ENCODE measurements at regions not wholly inside any gene's neighbourhood (a gene's known extent, or its start where the extent isn't known, plus 50 kb on each side); places are given as distances from the start of the nearest gene placed in this dataset.
"Not testable (repeated sequence)": the region's sequence is repeated elsewhere in the genome, so short reads cannot be mapped to it uniquely, and the experiment has no call there.

DNA sequence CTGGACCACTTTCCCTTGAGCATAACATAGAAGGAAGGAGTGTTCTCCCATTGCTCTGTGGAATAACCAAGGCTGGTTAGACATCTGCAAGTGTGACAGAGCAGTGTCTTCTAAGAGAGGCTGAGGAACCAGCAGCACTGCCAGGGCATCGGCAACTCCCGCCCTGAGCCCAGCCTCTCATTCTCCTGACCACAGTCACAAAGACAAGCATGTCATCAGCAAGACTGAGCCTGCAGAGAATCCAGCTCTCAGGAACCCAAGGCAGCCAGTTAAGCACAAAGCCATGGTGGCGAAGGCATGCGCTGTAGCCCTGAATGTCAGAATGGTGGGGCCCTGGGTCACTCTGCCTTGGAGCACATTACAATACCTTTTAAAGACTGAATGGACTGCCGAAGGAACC lies 253.9 kb downstream of the AGTPBP1 start:
- no peak for DNase-seq (ENCODE audit: low read depth in 2 of 2)

DNA sequence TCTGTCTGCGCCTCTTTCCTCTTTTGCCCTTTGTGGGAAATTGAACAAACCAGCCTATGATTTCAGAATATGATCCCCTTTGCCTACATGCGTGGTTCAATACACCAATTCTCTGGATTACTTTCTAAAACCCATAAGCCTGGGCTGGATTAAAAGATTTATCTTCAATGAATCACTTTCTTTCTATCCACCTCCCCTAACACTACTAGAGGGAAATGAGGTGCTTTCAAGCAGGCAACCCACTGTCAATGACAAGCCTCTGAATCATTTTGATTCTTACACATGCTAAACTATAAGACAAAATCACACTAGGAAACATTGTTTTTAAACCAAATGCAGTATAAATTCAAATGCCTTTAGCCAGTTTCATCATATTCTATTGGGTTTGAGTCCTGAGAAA lies 257.5 kb downstream of the AGTPBP1 start:
- no peak for DNase-seq (ENCODE audit: low read depth in 2 of 2)

DNA sequence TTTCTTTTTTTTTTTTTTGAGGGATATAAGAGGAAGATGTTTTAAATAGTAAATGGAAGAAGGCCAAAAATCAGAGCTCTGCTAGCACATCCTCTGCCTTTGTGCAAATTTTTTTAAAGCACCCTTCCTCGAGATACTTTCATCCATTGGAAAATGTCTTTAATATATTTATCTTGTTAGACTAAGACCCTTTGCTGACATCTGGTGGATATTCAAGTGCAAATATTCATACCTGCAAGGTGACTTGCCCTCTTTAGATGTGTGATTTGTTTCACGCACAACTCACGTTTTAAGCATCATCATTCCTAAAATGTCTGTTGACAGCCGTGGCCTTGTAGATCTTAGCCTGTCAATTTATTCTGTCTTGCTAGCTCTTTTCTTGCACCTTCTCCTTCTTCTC lies 258.5 kb downstream of the AGTPBP1 start:
- DNase-seq (ENCODE audit: low read depth in 2 of 2), result no peak

- DNase-seq (ENCODE audit: low read depth in 2 of 2), result no peak
These were observed 262.4 kb downstream of the AGTPBP1 start for GRCh38 chr9:85479305-85479704.

GRCh38 chr9:85478847-85479246 lies 262.9 kb downstream of the AGTPBP1 start:
- DNase-seq (ENCODE audit: low read depth in 2 of 2), result no peak

- not testable (repeated sequence) for DNase-seq (ENCODE audit: low read depth in 2 of 2)
These were observed 266.9 kb downstream of the AGTPBP1 start for GRCh38 chr9:85474896-85475295.

DNA sequence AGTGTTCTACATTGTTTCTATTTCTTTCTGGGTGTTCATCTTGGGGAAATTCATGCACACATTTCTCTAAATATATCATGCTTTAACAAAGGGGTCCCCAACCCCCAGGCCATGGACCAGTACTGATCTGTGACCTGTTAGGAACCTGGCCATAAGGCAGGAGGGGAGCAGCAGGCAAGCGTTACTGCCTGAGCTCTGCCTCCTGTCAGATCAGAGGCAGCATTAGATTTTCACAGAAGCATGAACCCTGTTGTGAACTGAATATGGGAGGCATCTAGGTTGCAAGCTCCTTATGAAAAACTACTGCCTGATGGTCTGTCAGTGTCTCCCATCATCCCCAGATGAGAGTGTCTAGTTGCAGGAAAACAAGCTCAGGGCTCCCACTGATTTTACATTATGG lies 270.0 kb downstream of the AGTPBP1 start:
- no peak for DNase-seq (ENCODE audit: low read depth in 2 of 2)

DNA sequence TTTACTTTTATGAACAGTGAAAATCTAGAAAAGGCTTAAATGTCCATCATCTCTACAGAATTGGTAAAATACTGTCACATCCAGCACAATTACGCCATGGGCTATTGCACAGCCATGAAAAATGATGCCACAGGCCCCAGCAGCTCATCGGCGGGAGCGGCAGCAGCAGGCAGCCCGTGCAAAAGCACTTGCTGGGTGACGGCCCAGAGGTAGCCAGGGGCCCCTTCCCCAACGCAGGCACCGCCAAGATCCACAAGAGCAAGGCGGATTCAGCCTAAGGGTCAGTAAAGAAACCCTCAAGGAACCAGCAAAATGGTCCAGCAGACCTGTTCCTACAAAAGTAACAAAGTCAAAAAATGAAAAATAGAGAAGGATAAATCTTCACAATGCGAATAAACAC lies 272.7 kb downstream of the AGTPBP1 start:
- no peak for DNase-seq (ENCODE audit: low read depth in 2 of 2)

- no peak for DNase-seq (ENCODE audit: low read depth in 2 of 2)
These were observed 274.9 kb downstream of the AGTPBP1 start for GRCh38 chr9:85466834-85467233.

GRCh38 chr9:85458114-85458864 lies 283.5 kb downstream of the AGTPBP1 start:
- not testable (repeated sequence) for DNase-seq (ENCODE audit: low read depth in 2 of 2)

GRCh38 chr9:85453850-85454249 lies 287.9 kb downstream of the AGTPBP1 start:
- DNase-seq (ENCODE audit: low read depth in 2 of 2), result no peak

- DNase-seq (ENCODE audit: low read depth in 2 of 2), result no peak
These were observed 288.9 kb downstream of the AGTPBP1 start for GRCh38 chr9:85452841-85453240.

DNA sequence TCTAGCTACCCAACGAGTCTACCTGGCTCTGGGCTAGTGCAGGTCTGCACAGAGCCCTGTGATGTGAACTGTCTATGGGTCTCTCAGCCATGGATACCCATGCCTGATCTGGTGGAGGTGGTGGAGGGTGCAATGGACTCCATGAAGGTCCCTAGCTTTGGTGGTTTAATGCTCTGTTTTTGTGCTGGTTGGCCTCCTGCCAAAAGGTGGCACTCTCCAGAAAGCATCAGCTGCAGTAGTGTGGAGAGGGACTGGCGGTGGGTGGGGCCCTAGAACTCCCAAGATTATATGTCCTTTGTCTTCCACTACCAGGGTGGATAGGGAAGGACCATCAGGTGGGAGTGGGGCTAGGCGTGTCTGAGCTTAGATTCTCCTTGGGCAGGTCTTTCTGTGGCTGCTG lies 290.1 kb downstream of the AGTPBP1 start:
- no peak for DNase-seq (ENCODE audit: low read depth in 2 of 2)

GRCh38 chr9:85445887-85446286 lies 295.9 kb downstream of the AGTPBP1 start:
- DNase-seq (ENCODE audit: low read depth in 2 of 2), result no peak

- no peak for DNase-seq (ENCODE audit: low read depth in 2 of 2)
These were observed 297.5 kb downstream of the AGTPBP1 start for GRCh38 chr9:85444243-85444642.

- DNase-seq (ENCODE audit: low read depth in 2 of 2), result no peak
These were observed 298.6 kb downstream of the AGTPBP1 start for GRCh38 chr9:85443190-85443598.

GRCh38 chr9:85439791-85440190 lies 302.0 kb downstream of the AGTPBP1 start:
- no peak for DNase-seq (ENCODE audit: low read depth in 2 of 2)

- not testable (repeated sequence) for DNase-seq (ENCODE audit: low read depth in 2 of 2)
These were observed 307.8 kb downstream of the AGTPBP1 start for GRCh38 chr9:85433956-85434355.

DNA sequence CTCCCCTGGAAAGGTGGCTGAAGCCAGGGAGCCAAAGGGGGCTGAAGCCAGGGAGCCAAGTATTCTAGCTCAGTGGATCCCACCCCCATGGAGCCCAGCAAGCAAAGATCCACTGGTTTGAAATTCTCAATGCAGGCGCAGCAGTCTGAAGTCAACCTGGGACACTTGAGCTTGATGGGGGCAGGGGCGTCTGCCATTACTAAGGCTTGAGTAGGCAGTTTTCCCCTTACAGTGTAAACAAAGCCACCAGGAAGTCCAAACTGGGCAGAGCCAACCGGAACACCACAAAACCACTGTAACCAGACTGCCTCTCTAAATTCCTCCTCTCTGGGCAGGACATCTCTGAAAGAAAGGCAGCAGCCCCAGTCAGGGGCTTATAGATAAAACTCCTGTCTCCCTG lies 308.2 kb downstream of the AGTPBP1 start:
- not testable (repeated sequence) for DNase-seq (ENCODE audit: low read depth in 2 of 2)

GRCh38 chr9:85433046-85433445 lies 308.7 kb downstream of the AGTPBP1 start:
- DNase-seq (ENCODE audit: low read depth in 2 of 2), result no peak

DNA sequence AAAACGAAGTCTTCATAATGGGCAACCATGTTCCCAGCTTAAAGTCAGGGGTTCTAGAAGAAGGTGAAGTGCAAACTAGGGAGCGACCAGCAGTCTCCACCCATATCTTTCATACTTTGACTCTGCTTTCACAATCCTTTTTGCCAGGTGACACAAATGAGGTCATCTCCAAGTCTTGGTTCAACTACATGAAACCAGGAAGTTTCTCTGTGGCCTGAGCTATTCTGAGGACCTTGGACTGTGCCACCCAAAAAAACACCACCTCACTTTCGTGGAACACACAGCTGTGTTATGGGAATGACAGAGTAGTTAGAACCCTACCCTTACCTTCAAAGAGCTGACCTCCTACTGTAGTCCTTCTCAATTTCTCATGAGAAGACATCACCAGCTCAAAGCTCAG lies 309.2 kb downstream of the AGTPBP1 start:
- no peak for DNase-seq (ENCODE audit: low read depth in 2 of 2)

DNA sequence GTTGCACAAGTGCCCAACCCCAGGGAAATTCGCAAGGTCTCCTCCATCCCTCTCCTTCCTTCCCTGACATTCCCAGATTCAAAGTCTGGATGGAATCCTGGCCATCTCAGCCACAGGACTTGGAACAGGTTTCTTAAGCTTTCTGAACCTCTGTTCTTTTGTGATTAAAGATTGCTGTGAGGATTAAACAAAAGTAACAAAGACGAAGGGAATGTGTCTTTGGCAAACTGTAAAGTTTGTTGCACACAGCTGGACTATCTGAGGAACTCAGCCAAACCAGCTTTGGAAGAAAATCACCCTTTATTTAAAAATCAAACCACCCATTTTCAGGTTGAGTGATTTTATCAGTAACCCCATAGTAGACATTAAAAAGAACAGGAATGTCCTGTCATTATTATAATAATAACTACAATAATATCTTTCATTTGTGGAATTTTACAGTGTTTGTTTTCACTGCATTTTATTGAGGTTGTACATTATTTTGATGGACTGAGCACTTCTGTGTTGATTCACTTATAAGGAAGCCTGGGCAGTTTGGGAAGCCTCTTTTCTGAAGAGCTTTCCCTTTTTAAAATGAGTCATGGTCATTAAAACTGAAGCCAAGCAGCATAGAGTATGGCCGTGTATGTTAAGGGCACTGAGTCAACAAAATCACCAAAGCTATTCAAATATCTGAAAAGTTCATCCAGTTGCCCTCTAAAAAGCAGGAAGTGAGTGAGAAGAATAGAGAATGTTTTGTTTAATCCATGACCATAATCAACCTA lies 310.2 kb downstream of the AGTPBP1 start:
- DNase-seq (ENCODE audit: low read depth in 2 of 2), result no peak

DNA sequence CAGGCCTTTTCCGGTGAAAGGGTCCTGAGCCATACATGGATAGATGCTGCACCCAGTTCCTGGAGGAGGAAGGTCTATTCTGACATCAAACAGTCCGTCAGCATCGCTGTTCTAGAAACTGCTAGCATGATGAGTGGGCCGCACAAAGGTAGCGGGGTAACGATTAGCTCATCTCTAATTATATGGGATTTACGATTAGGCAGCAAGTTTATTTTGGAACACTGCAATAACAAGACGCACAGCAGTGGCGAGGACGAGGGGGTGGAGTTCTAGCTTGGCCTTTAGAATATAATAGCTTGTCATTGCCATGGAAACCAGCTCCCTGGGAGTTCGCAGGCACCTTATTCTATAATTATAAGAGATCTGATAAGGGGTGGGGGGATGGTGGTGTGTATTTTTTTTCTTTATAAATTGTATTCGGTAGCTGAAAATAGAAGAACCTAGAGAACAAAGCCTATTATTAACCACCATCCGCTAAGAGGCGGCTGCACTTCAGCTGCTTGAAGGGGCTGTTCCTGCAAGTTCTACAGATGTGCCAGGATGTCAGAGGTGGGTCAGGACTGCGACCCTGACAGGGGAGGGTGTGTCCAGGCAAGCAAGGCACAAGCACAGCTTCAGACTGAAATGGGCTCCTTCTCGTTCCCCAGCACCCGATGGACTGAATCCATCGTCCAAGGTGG lies 311.0 kb downstream of the AGTPBP1 start:
- no peak for DNase-seq (ENCODE audit: low read depth in 2 of 2)
